ENCODE measurements at regions not wholly inside any gene's neighbourhood (a gene's known extent, or its start where the extent isn't known, plus 50 kb on each side); places are given as distances from the start of the nearest gene placed in this dataset.

DNA sequence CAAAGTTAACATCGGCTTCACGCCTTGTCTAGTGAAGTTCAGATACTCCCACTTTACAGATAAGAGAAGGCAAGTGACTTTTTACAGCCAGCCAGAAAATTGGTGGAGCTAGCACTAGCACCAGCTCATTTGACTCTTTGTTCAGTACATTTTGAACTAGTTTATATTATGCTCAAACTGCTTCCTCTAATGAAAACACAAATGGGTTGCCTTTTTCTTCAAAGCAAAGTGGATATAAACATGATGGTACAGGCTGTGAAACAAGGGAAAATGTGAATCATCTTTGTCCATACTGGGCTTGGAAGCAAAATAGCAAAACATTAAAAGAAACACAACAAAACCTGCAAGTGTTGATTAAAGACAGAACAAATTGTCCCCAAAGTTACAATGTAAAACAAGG is 99.6 kb upstream of the LHCGR start:
- H3K4me2 ChIP-seq (replicated peaks; ENCODE audit: extremely low read depth, low read length, poor library complexity, severe bottlenecking): no peak overlapping the region
- intact Hi-C loops (cut with micrococcal nuclease): no loop called here
- H3K36me3 ChIP-seq (replicated peaks in 1 of 2; ENCODE audit: control insufficient read depth in 1 of 2, insufficient read depth in 2 of 2, low read length in 2 of 2): no peaks in the 10 kb centered on the region
- no peak overlapping the region for H3K9ac ChIP-seq (ENCODE audit: insufficient read depth, low read length, poor library complexity, severe bottlenecking)
- H3K36me3 Mint-ChIP-seq: no peaks in the 10 kb centered on the region
- no peak overlapping the region for H2AFZ ChIP-seq (ENCODE audit: insufficient read depth, low read depth, low read length, poor library complexity, severe bottlenecking)
- no peak overlapping the region for H3K27ac Mint-ChIP-seq
- no peaks in the 10 kb centered on the region for H3K4me1 ChIP-seq (ENCODE audit: control insufficient read depth in 1 of 2, insufficient read depth in 2 of 2, low read length in 2 of 2)
- no peak overlapping the region for H3K27ac ChIP-seq (ENCODE audit: low read depth in 1 of 2, low read length in 2 of 2)
- H3K79me2 ChIP-seq (ENCODE audit: insufficient read depth, low read length): no peaks in the 10 kb centered on the region
- H3K9me3 Mint-ChIP-seq: peaks cover 0 to 4% (median 2%) of the 10 kb centered on the region in 7 donors
- H3K4me1 Mint-ChIP-seq: no peaks in the 10 kb centered on the region
- no peaks in the 10 kb centered on the region for H4K20me1 ChIP-seq (ENCODE audit: insufficient read depth, low read length)
- no peak overlapping the region for H3K4me3 ChIP-seq (replicated peaks in 1 of 3; ENCODE audit: low read depth in 2 of 3, low read length in 3 of 3)
- DNase-seq: no peak
- 100% methylated on average over 2 of the region's 2 CpGs for WGBS (ENCODE audit: insufficient coverage)
- TF ChIP-seq, protein P1, sequence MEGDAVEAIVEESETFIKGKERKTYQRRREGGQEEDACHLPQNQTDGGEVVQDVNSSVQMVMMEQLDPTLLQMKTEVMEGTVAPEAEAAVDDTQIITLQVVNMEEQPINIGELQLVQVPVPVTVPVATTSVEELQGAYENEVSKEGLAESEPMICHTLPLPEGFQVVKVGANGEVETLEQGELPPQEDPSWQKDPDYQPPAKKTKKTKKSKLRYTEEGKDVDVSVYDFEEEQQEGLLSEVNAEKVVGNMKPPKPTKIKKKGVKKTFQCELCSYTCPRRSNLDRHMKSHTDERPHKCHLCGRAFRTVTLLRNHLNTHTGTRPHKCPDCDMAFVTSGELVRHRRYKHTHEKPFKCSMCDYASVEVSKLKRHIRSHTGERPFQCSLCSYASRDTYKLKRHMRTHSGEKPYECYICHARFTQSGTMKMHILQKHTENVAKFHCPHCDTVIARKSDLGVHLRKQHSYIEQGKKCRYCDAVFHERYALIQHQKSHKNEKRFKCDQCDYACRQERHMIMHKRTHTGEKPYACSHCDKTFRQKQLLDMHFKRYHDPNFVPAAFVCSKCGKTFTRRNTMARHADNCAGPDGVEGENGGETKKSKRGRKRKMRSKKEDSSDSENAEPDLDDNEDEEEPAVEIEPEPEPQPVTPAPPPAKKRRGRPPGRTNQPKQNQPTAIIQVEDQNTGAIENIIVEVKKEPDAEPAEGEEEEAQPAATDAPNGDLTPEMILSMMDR (IDR thresholded peaks at IDR 0.05): no peak
- H3K27me3 Mint-ChIP-seq (ENCODE audit: low read depth in 3 of 3): peaks cover 3 to 4% (median 3%) of the 10 kb centered on the region in 3 donors
- no peak overlapping the region for H3K4me3 Mint-ChIP-seq
- H3K27me3 ChIP-seq (ENCODE audit: control insufficient read depth in 2 of 2, insufficient read depth in 2 of 2, low read length in 2 of 2): no peaks in the 10 kb centered on the region
- no peaks in the 10 kb centered on the region for H3K9me3 ChIP-seq (replicated peaks in 1 of 2; ENCODE audit: control insufficient read depth in 1 of 2, insufficient read depth in 1 of 2, low read length in 2 of 2)

DNA sequence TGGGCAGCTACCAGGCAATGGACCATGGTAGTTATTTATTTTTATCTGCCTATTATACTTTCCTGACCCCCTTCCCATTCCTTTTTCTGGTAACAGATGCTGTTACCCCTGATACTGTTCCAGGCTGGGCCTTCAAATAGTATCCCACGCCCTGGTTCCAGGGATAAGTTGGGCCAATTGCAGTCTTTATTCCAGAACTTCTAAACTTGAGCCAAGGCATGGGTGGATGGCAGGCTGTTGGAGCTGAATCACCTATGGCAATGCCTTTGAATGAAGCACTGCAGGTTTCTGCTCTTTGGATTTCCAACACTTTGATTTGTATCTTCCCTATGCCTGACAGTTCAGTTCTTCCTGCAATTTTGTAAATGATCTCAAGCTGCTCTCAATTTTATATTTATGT is 99.2 kb upstream of the LHCGR start:
- peaks cover 3 to 4% (median 3%) of the 10 kb centered on the region in 3 donors for H3K27me3 Mint-ChIP-seq (ENCODE audit: low read depth in 3 of 3)
- WGBS (ENCODE audit: insufficient coverage): 100% methylated on average over 1 of the region's 1 CpG
- Histone ChIP-seq H3K27ac (ENCODE audit: low read depth in 1 of 2, low read length in 2 of 2) (no peak overlapping the region), H3K9ac (ENCODE audit: insufficient read depth, low read length, poor library complexity, severe bottlenecking) (no peak overlapping the region), H3K36me3 (replicated peaks in 1 of 2; ENCODE audit: control insufficient read depth in 1 of 2, insufficient read depth in 2 of 2, low read length in 2 of 2) (no peaks in the 10 kb centered on the region), H3K79me2 (ENCODE audit: insufficient read depth, low read length) (no peaks in the 10 kb centered on the region), H3K4me1 (ENCODE audit: control insufficient read depth in 1 of 2, insufficient read depth in 2 of 2, low read length in 2 of 2) (no peaks in the 10 kb centered on the region), H4K20me1 (ENCODE audit: insufficient read depth, low read length) (no peaks in the 10 kb centered on the region), H3K9me3 (replicated peaks in 1 of 2; ENCODE audit: control insufficient read depth in 1 of 2, insufficient read depth in 1 of 2, low read length in 2 of 2) (no peaks in the 10 kb centered on the region), H2AFZ (ENCODE audit: insufficient read depth, low read depth, low read length, poor library complexity, severe bottlenecking) (no peak overlapping the region), H3K4me2 (replicated peaks; ENCODE audit: extremely low read depth, low read length, poor library complexity, severe bottlenecking) (no peak overlapping the region), H3K4me3 (replicated peaks in 1 of 3; ENCODE audit: low read depth in 2 of 3, low read length in 3 of 3) (no peak overlapping the region), H3K27me3 (ENCODE audit: control insufficient read depth in 2 of 2, insufficient read depth in 2 of 2, low read length in 2 of 2) (no peaks in the 10 kb centered on the region)
- H3K4me1 Mint-ChIP-seq: no peaks in the 10 kb centered on the region
- H3K27ac Mint-ChIP-seq: no peak overlapping the region
- intact Hi-C loops (cut with micrococcal nuclease): no loop called here
- TF ChIP-seq, protein P1 (IDR thresholded peaks at IDR 0.05): no peak
- H3K9me3 Mint-ChIP-seq: peaks cover 0 to 4% (median 2%) of the 10 kb centered on the region in 7 donors
- no peaks in the 10 kb centered on the region for H3K36me3 Mint-ChIP-seq
- DNase-seq: no peak
- no peak overlapping the region for H3K4me3 Mint-ChIP-seq

All from CD14-positive monocyte (primary cell).